GM23248 (cell line): ENCODE measurements at regions not wholly inside any gene's neighbourhood (a gene's known extent, or its start where the extent isn't known, plus 50 kb on each side); places are given as distances from the start of the nearest gene placed in this dataset.

Experiments
- EZH2 ChIP-seq: fragments of 200-600 bp; sonication (generic); IDR thresholded peaks from 2 replicates; pipeline ENCODE4 v1.6.1; 2018; ENCODE audit warnings: antibody characterized with exemption, mild to moderate bottlenecking; ENCODE audit not compliant: insufficient read depth, poor library complexity, severe bottlenecking
- EZH2phosphoT487 ChIP-seq: fragments of 200-600 bp; sonication (generic); IDR thresholded peaks from 2 replicates; pipeline ENCODE4 v1.6.1; 2018; ENCODE audit warnings: antibody characterized with exemption, moderate library complexity, mild to moderate bottlenecking, low read depth; ENCODE audit not compliant: insufficient read depth

DNA sequence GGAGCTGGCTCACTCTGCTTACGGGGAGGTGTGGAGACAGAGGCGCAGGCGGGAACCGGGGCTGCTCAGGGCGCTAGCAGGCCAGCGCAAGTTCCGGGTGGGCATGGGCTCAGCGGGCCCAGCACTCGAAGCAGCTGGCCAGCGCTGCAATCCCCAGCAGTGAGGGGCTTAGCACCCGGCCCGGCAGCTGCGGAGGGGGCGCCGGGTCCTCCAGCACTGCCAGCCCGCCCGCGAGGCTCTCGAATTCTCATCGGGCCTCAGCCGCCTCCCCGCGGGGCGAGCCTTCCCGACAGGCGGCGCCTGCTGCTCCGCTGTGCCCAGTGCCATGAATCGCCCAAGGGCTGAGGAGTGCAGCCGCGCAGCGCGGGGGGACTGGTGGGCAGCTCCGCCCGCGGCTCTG lies 78.6 kb upstream of the MITF start:
- no peak for TF ChIP-seq EZH2
- no peak for TF ChIP-seq EZH2phosphoT487
